Smooth muscle cell (in vitro differentiated cells): ENCODE measurements at regions not wholly inside any gene's neighbourhood (a gene's known extent, or its start where the extent isn't known, plus 50 kb on each side); places are given as distances from the start of the nearest gene placed in this dataset.

ENCODE experiments used
- DNase-seq: peaks from one replicate; lab custom pipeline; 2025; ENCODE audit not compliant: unreplicated experiment; lab: John Stamatoyannopoulos, UW
- H2AFZ ChIP-seq: fragments of 200-600 bp; sonication (generic); 2 replicates; pipeline ENCODE4 v1.6.0; 2016; ENCODE audit warnings: antibody characterized with exemption, low read depth, mild to moderate bottlenecking
- H3F3A ChIP-seq: fragments of 200-600 bp; sonication (generic); 2 replicates; pipeline ENCODE4 v1.6.0; 2017; ENCODE audit warnings: antibody characterized with exemption, low read depth
- H3K27ac ChIP-seq: fragments of 200-600 bp; sonication (generic); 2 replicates; pipeline ENCODE4 v1.5.1; 2016; ENCODE audit warnings: low read depth, mild to moderate bottlenecking
- H3K27me3 ChIP-seq: fragments of 200-600 bp; sonication (generic); 2 replicates; pipeline ENCODE4 v1.6.1; 2016; ENCODE audit warnings: low read depth, mild to moderate bottlenecking
- H3K36me3 ChIP-seq: fragments of 200-600 bp; sonication (generic); 2 replicates; pipeline ENCODE4 v1.5.1; 2016; ENCODE audit warnings: low read depth
- H3K4me1 ChIP-seq: fragments of 200-600 bp; sonication (generic); 2 replicates; pipeline ENCODE4 v1.5.1; 2016; ENCODE audit warnings: low read depth
- H3K4me2 ChIP-seq: fragments of 200-600 bp; sonication (generic); 2 replicates; pipeline ENCODE4 v1.6.0; 2016; ENCODE audit warnings: mild to moderate bottlenecking
- H3K4me3 ChIP-seq: fragments of 200-600 bp; sonication (generic); 2 replicates; pipeline ENCODE4 v1.5.1; 2016; ENCODE audit warnings: mild to moderate bottlenecking
- H3K79me2 ChIP-seq: fragments of 200-600 bp; sonication (generic); 2 replicates; pipeline ENCODE4 v1.6.0; 2016; ENCODE audit warnings: low read depth, mild to moderate bottlenecking
- H3K9ac ChIP-seq: fragments of 200-600 bp; sonication (generic); 2 replicates; pipeline ENCODE4 v1.6.0; 2016; ENCODE audit warnings: low read depth
- H3K9me3 ChIP-seq: fragments of 200-600 bp; sonication (generic); replicated peaks from 2 replicates; pipeline ENCODE4 v1.5.1; 2016; ENCODE audit warnings: low read depth
- H4K20me1 ChIP-seq: fragments of 200-600 bp; sonication (generic); 2 replicates; pipeline ENCODE4 v1.6.0; 2016; ENCODE audit warnings: low read depth
- CTCF ChIP-seq: fragments of 200-600 bp; sonication (generic); IDR thresholded peaks from 2 replicates; pipeline ENCODE4 v1.5.1; 2017; ENCODE audit warnings: borderline replicate concordance, mild to moderate bottlenecking, antibody characterized with exemption; ENCODE audit not compliant: insufficient read depth, poor library complexity, severe bottlenecking
- WGBS: methylation state at CpG from one replicate; pipeline ENCODE4 v1.1.7; 2016; ENCODE audit warnings: low lambda C conversion rate; 5-methylcytosine and 5-hydroxymethylcytosine counted together

- Histone ChIP-seq H3K27me3 (no peaks in the 10 kb centered on the region), H3K4me2 (peak overlapping the region; percentile 51), H3F3A (no peaks in the 10 kb centered on the region), H3K4me3 (no peak overlapping the region), H2AFZ (no peak overlapping the region), H4K20me1 (no peaks in the 10 kb centered on the region), H3K79me2 (no peaks in the 10 kb centered on the region), H3K36me3 (no peaks in the 10 kb centered on the region), H3K27ac (no peak overlapping the region), H3K4me1 (no peaks in the 10 kb centered on the region), H3K9ac (no peak overlapping the region), H3K9me3 (no peaks in the 10 kb centered on the region)
- TF ChIP-seq CTCF = peak; percentile 92
- peak; percentile 19 for DNase-seq
- whole genome bisulfite sequencing = 37% methylated on average over 12 of the region's 12 CpGs
Measured at GRCh38 chr15:66946578-66947164, 118.7 kb upstream of the SMAD3 start.

GRCh38 chr15:66947471-66947870, 117.9 kb upstream of the SMAD3 start:
- no peak overlapping the region for H3K9ac ChIP-seq
- no peaks in the 10 kb centered on the region for H3K79me2 ChIP-seq
- no peaks in the 10 kb centered on the region for H3K27me3 ChIP-seq
- no peaks in the 10 kb centered on the region for H3K36me3 ChIP-seq
- no peak overlapping the region for H3K4me2 ChIP-seq
- no peak overlapping the region for H3K4me3 ChIP-seq
- 72% methylated on average over 12 of the region's 12 CpGs for WGBS
- H3K9me3 ChIP-seq = no peaks in the 10 kb centered on the region
- H3K4me1 ChIP-seq = no peaks in the 10 kb centered on the region
- DNase-seq = no peak
- H2AFZ ChIP-seq = no peak overlapping the region
- no peaks in the 10 kb centered on the region for H4K20me1 ChIP-seq
- no peak for TF ChIP-seq CTCF
- H3F3A ChIP-seq = no peaks in the 10 kb centered on the region
- H3K27ac ChIP-seq = no peak overlapping the region

- no peak overlapping the region for H3K4me2 ChIP-seq
- no peaks in the 10 kb centered on the region for H3K36me3 ChIP-seq
- no peak overlapping the region for H3K4me3 ChIP-seq
- no peaks in the 10 kb centered on the region for H4K20me1 ChIP-seq
- WGBS = 31% methylated on average over 2 of the region's 2 CpGs
- no peak overlapping the region for H3K9ac ChIP-seq
- no peaks in the 10 kb centered on the region for H3F3A ChIP-seq
- DNase-seq = no peak
- no peaks in the 10 kb centered on the region for H3K27me3 ChIP-seq
- no peaks in the 10 kb centered on the region for H3K9me3 ChIP-seq
- TF ChIP-seq CTCF = no peak
- H3K4me1 ChIP-seq = no peaks in the 10 kb centered on the region
- H3K79me2 ChIP-seq = no peaks in the 10 kb centered on the region
- no peak overlapping the region for H3K27ac ChIP-seq
- H2AFZ ChIP-seq = no peak overlapping the region
Measured at GRCh38 chr15:66948294-66948693, 117.1 kb upstream of the SMAD3 start.

- H4K20me1 ChIP-seq = no peaks in the 10 kb centered on the region
- H3K9me3 ChIP-seq = no peaks in the 10 kb centered on the region
- no peaks in the 10 kb centered on the region for H3K36me3 ChIP-seq
- H3K4me1 ChIP-seq = no peaks in the 10 kb centered on the region
- DNase-seq = no peak
- H3K4me3 ChIP-seq = no peak overlapping the region
- no peak overlapping the region for H2AFZ ChIP-seq
- H3K9ac ChIP-seq = no peak overlapping the region
- no peaks in the 10 kb centered on the region for H3K27me3 ChIP-seq
- no peak overlapping the region for H3K27ac ChIP-seq
- no peaks in the 10 kb centered on the region for H3K79me2 ChIP-seq
- no peak for TF ChIP-seq CTCF
- no peaks in the 10 kb centered on the region for H3F3A ChIP-seq
- H3K4me2 ChIP-seq = no peak overlapping the region
Measured at GRCh38 chr15:66950114-66950513, 115.3 kb upstream of the SMAD3 start.
